AG04449 (cell line): ENCODE measurements at regions not wholly inside any gene's neighbourhood (a gene's known extent, or its start where the extent isn't known, plus 50 kb on each side); places are given as distances from the start of the nearest gene placed in this dataset.

Experiments
- CTCF ChIA-PET: fragments of 350-600 bp; formaldehyde crosslinking; extraction: SDS; loops from one replicate; lab custom pipeline; 2021; ENCODE audit warnings: antibody characterized with exemption; lab: Yijun Ruan, JAX
- POLR2A ChIA-PET: fragments of 400-600, 350-600 bp; formaldehyde crosslinking; extraction: SDS; loops from one replicate; lab custom pipeline; 2020; ENCODE audit warnings: antibody characterized with exemption, inconsistent platforms; lab: Yijun Ruan, JAX
- DNase-seq: peaks from one replicate; pipeline ENCODE4 v3.0.0-alpha.2; 2010; ENCODE audit warnings: low read depth, low spot score
- H3K4me3 ChIP-seq: 2 replicates; pipeline ENCODE4 v1.5.1; 2011; ENCODE audit warnings: low read depth, mild to moderate bottlenecking, control low read depth, low read length
- TF ChIP-seq, protein P1 (sequence below): IDR thresholded peaks from one replicate; pipeline ENCODE4 v1.5.1; 2011; ENCODE audit warnings: mild to moderate bottlenecking, moderate library complexity, low read length, control low read depth, inconsistent platforms; ENCODE audit not compliant: insufficient read depth; ENCODE audit errors: missing control alignments

DNA sequence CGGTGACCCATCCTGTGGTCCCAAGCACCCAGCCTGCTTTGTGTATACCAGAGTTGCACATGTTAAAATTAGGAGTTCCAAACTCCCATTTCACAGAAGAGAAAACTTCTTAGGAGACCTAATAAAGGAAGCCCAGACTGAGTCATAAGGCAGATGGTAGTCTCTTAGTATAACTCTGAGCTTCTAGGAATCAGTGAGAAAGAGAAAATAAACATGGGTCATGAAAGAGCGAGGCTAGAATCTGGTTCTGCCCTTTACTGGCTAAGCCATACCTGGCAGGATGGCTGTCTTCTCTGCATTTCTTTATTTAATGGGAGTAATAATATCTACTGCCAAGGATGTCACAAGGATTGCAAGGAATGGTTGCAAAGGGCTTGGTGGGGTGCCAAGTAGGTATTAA, 101.2 kb upstream of the TRIB2 start:
- ChIA-PET CTCF (interaction anchor here (1.2 kb wide), 1 partner anchor 392 kb away, joined by 3 read pairs; no protein-coding TSS in a partner anchor), POLR2A (no interaction called here)
- no peak for DNase-seq
- TF ChIP-seq, protein P1, sequence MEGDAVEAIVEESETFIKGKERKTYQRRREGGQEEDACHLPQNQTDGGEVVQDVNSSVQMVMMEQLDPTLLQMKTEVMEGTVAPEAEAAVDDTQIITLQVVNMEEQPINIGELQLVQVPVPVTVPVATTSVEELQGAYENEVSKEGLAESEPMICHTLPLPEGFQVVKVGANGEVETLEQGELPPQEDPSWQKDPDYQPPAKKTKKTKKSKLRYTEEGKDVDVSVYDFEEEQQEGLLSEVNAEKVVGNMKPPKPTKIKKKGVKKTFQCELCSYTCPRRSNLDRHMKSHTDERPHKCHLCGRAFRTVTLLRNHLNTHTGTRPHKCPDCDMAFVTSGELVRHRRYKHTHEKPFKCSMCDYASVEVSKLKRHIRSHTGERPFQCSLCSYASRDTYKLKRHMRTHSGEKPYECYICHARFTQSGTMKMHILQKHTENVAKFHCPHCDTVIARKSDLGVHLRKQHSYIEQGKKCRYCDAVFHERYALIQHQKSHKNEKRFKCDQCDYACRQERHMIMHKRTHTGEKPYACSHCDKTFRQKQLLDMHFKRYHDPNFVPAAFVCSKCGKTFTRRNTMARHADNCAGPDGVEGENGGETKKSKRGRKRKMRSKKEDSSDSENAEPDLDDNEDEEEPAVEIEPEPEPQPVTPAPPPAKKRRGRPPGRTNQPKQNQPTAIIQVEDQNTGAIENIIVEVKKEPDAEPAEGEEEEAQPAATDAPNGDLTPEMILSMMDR: no peak
- no peak overlapping the region for H3K4me3 ChIP-seq

DNA sequence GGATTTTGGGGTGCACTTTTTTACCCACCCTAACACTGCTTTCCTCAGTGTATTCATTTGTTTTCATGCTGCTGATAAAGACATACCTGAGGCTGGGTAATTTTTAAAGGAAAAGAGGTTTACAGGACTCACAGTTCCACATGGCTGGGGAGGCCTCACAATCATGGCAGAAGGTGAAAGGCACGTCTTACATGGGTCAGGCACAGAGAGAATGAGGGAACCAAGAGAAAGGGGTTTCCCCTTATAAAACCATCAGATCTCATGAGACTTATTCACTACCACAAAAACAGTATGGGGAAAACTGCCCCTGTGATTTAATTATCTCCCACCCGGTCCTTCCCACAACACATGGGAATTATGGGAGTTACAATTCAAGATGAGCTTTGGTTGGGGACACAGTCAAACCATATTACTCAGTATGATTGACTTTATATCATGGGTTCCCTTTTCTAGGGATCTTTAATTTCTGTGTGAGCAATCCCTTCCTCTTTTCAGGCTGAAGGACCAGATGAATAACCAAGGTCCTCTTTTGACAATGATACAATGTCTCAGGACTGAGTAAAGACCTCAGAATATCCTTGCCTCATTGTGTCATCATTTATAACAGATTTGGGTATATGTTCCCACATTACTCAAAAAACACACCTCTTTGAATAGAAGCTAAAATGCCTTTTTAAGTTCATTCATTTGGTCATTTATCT, 100.1 kb upstream of the TRIB2 start:
- TF ChIP-seq, protein P1: no peak
- ChIA-PET CTCF (interaction anchor here (1.2 kb wide), 1 partner anchor 391 kb away, joined by 3 read pairs; no protein-coding TSS in a partner anchor), POLR2A (interaction anchor here (0.7 kb wide), 1 partner anchor 84 kb away, joined by 3 read pairs; no protein-coding TSS in a partner anchor)
- no peak overlapping the region for H3K4me3 ChIP-seq
- DNase-seq: no peak

DNA sequence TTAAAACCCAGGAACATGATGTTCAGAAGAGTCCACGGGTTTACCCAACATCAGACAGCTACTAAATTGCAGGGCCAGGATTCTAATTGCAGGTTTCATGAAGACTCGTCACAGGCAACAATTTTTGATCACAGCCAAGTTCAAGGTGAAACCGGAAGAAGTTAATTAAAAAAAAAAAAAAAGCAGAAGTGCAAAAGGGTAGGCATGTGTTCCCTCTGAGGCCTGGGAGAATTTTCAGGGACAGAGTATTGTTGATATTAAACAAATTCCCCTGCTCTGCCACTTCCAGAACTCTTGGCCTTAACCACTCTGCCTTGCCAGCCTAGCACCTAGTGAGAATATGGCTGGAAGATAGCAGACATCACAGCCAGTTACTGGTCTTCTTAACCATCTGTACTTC, 99.4 kb upstream of the TRIB2 start:
- TF ChIP-seq, protein P1: no peak
- H3K4me3 ChIP-seq: no peak overlapping the region
- no peak for DNase-seq
- CTCF ChIA-PET: no interaction called here
- POLR2A ChIA-PET: interaction anchor here (0.7 kb wide), 1 partner anchor 84 kb away, joined by 3 read pairs; no protein-coding TSS in a partner anchor

DNA sequence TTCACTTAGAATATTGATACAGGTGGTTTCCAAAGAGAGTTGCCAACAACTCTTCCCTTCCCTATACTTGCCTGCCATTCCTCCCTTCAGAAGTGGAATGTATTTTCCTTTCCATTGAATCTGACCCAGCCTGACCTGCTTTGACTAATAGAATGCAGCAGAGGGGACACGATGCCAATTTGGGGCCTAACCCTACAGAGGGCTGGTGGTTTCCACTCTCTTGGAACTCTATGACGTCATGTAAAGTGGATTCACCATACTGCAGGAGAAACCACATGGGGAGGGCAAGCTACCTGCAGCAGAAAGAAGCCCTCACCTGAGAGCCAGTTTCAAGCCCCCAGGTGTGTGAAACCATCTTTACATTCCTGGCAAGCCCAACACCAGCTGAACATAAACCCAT, 98.9 kb upstream of the TRIB2 start:
- ChIA-PET POLR2A (no interaction called here), CTCF (no interaction called here)
- no peak overlapping the region for H3K4me3 ChIP-seq
- DNase-seq: no peak
- TF ChIP-seq, protein P1: no peak

DNA sequence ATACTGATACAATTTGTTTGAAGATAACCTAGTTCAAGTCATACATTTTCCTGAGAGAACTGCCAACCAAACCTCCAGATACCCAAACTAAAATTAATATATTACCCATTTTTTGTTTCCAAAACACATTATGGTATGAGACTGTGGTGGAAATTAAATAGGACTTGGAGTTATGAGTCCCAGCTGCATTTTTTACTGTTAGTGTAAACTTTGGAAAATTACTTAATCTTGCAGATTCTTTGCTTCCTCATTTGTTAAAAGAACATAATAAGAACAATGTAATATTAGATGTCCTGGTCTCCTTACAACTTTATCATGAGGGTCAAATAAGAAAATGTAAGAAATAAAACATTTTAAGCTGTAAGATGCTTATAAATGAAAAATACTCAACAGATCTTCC, 98.2 kb upstream of the TRIB2 start:
- no peak overlapping the region for H3K4me3 ChIP-seq
- POLR2A ChIA-PET: interaction anchor here (1.3 kb wide), 1 partner anchor 98 kb away, joined by 3 read pairs; the partner anchor contains the start of gene TRIB2
- no peak for DNase-seq
- CTCF ChIA-PET: interaction anchor here (1.1 to 1.9 kb wide), 2 partner anchors 96 to 790 kb away, joined by 3 to 4 read pairs; no protein-coding TSS in a partner anchor
- TF ChIP-seq, protein P1: no peak

DNA sequence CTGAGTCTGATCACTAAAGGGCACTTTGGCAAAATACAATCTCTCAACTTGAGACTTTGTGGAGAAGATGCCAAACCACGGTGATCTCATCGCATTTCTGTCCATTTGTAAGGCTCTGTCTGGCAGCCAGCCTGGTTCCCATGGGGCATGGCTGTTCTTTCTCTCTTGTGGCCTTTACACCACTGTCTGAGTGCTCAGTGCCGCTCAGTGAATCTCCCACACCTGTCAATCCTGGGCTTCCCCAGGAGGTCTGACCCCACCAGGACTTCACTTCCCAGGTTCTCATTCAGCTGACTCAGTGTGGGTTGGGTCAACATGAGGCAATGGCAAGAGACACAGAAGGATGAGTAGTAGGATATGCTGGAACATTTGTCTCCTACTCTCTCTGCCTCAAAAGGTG, 96.8 kb upstream of the TRIB2 start:
- no peak overlapping the region for H3K4me3 ChIP-seq
- POLR2A ChIA-PET: no interaction called here
- peak; percentile 79 for DNase-seq
- CTCF ChIA-PET: interaction anchor here (1.4 to 1.9 kb wide), 2 partner anchors 17 to 792 kb away, joined by 3 to 4 read pairs; no protein-coding TSS in a partner anchor
- TF ChIP-seq, protein P1: no peak
